ENCODE measurements at regions not wholly inside any gene's neighbourhood (a gene's known extent, or its start where the extent isn't known, plus 50 kb on each side); places are given as distances from the start of the nearest gene placed in this dataset.

DNA sequence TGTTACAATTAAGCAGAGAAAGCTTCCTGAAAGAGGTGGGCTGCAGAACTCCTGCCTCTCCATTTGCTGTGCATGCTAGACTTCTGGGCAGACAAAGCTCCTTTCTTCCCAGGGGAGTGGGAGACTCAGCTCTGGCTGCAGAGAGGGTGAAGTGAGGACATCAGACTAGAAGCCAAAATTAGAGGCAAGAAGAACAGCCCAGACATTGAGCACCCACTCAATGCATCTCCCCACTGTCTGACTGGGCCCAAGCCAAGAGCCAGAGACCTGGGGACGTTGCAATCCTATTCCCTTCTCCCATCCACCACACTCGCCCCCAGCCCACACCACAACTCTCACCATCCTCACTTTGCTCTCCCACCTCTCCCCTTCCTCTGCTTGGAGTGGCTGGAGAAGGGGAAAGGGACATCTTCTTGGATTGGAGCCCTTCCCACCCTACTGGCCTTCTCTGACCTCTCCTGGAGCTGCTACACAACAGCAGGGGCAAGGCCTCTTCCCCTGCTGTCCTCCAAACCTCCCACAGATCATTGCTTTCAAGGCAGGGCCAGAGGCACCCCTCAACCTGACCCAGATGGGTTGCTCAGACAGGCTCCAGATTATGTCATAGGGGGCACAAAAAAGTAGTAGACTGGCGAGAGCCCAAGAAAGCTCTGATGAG lies 477.7 kb upstream of the CADM1 start:
- TF ChIP-seq IRF2 (CRISPR knock-in tag; IDR thresholded peaks at IDR 0.05) (no peak), FOXJ3 (CRISPR knock-in tag; IDR thresholded peaks at IDR 0.05; ENCODE audit: borderline replicate concordance) (no peak), ZNF572 (CRISPR knock-in tag; IDR thresholded peaks at IDR 0.05) (no peak), ZBTB20 (CRISPR knock-in tag; IDR thresholded peaks at IDR 0.05; ENCODE audit: borderline replicate concordance, low read depth) (no peak), POLR2AphosphoS5 (IDR thresholded peaks at IDR 0.05; ENCODE audit: low read depth, low read length) (no peak), ZNF253 (CRISPR knock-in tag; IDR thresholded peaks at IDR 0.05; ENCODE audit: borderline replicate concordance) (no peak), ZFP36L1 (CRISPR knock-in tag; IDR thresholded peaks at IDR 0.05) (no peak), ZBTB1 (CRISPR knock-in tag; IDR thresholded peaks at IDR 0.05; ENCODE audit: borderline replicate concordance) (no peak)
- TF ChIP-seq, protein P1, sequence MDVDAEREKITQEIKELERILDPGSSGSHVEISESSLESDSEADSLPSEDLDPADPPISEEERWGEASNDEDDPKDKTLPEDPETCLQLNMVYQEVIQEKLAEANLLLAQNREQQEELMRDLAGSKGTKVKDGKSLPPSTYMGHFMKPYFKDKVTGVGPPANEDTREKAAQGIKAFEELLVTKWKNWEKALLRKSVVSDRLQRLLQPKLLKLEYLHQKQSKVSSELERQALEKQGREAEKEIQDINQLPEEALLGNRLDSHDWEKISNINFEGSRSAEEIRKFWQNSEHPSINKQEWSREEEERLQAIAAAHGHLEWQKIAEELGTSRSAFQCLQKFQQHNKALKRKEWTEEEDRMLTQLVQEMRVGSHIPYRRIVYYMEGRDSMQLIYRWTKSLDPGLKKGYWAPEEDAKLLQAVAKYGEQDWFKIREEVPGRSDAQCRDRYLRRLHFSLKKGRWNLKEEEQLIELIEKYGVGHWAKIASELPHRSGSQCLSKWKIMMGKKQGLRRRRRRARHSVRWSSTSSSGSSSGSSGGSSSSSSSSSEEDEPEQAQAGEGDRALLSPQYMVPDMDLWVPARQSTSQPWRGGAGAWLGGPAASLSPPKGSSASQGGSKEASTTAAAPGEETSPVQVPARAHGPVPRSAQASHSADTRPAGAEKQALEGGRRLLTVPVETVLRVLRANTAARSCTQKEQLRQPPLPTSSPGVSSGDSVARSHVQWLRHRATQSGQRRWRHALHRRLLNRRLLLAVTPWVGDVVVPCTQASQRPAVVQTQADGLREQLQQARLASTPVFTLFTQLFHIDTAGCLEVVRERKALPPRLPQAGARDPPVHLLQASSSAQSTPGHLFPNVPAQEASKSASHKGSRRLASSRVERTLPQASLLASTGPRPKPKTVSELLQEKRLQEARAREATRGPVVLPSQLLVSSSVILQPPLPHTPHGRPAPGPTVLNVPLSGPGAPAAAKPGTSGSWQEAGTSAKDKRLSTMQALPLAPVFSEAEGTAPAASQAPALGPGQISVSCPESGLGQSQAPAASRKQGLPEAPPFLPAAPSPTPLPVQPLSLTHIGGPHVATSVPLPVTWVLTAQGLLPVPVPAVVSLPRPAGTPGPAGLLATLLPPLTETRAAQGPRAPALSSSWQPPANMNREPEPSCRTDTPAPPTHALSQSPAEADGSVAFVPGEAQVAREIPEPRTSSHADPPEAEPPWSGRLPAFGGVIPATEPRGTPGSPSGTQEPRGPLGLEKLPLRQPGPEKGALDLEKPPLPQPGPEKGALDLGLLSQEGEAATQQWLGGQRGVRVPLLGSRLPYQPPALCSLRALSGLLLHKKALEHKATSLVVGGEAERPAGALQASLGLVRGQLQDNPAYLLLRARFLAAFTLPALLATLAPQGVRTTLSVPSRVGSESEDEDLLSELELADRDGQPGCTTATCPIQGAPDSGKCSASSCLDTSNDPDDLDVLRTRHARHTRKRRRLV (CRISPR knock-in tag; IDR thresholded peaks at IDR 0.05), result no peak
- TF ChIP-seq, protein P2, sequence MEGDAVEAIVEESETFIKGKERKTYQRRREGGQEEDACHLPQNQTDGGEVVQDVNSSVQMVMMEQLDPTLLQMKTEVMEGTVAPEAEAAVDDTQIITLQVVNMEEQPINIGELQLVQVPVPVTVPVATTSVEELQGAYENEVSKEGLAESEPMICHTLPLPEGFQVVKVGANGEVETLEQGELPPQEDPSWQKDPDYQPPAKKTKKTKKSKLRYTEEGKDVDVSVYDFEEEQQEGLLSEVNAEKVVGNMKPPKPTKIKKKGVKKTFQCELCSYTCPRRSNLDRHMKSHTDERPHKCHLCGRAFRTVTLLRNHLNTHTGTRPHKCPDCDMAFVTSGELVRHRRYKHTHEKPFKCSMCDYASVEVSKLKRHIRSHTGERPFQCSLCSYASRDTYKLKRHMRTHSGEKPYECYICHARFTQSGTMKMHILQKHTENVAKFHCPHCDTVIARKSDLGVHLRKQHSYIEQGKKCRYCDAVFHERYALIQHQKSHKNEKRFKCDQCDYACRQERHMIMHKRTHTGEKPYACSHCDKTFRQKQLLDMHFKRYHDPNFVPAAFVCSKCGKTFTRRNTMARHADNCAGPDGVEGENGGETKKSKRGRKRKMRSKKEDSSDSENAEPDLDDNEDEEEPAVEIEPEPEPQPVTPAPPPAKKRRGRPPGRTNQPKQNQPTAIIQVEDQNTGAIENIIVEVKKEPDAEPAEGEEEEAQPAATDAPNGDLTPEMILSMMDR (CRISPR knock-in tag; IDR thresholded peaks at IDR 0.05), result no peak
- TF ChIP-seq, protein P3, sequence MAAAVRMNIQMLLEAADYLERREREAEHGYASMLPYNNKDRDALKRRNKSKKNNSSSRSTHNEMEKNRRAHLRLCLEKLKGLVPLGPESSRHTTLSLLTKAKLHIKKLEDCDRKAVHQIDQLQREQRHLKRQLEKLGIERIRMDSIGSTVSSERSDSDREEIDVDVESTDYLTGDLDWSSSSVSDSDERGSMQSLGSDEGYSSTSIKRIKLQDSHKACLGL (CRISPR knock-in tag; IDR thresholded peaks at IDR 0.05), result no peak

Measured in HepG2 (cell line).